A549 (cell line): ENCODE measurements at regions not wholly inside any gene's neighbourhood (a gene's known extent, or its start where the extent isn't known, plus 50 kb on each side); places are given as distances from the start of the nearest gene placed in this dataset.

Experiments used
- ATAC-seq, 2 experiments: fragments of 200-7000 bp in 1 of 2; fragments of >200 bp in 1 of 2; cut with Nextera tagmentation in 1 of 2; cut with Tn5 transposase in 1 of 2; 3 replicates each; pipeline versions ENCODE4 v1.8.0 to v1.9.1; 2018 to 2020; ENCODE audit warnings: mild to moderate bottlenecking in 1 of 2, moderate library complexity in 1 of 2
- CTCF ChIA-PET: fragments of 300-600 bp; sonication (Branson Sonifier 250); formaldehyde crosslinking; extraction: SDS; loops from one replicate; lab custom pipeline; 2021; ENCODE audit warnings: antibody characterized with exemption, inconsistent platforms; lab: Yijun Ruan, JAX
- POLR2A ChIA-PET: fragments of 350-600 bp; formaldehyde crosslinking; extraction: SDS; loops from one replicate; lab custom pipeline; 2021; ENCODE audit warnings: antibody characterized with exemption, inconsistent platforms; lab: Yijun Ruan, JAX
- DNase-seq, 2 experiments: peaks; one replicate each; pipeline versions ENCODE4 v3.0.0 to v3.0.0-alpha.2; 2011 to 2016; ENCODE audit warnings: low read depth in 1 of 2, low spot score in 1 of 2
- FAIRE-seq: peaks from 2 replicates; lab custom pipeline; 2011; peaks lifted over from hg19 to GRCh38; lab: Jason Lieb, UNC
- H3K27ac ChIP-seq, 2 experiments: fragments of >200 bp; sonication (Bioruptor Twin); formaldehyde crosslinking; 3 replicates each; pipeline ENCODE4 v1.5.1; 2016 to 2017
- H3K4me1 ChIP-seq: fragments of >200 bp; sonication (Bioruptor Twin); formaldehyde crosslinking; 3 replicates; pipeline ENCODE4 v1.6.1; 2016
- H3K4me2 ChIP-seq: fragments of >200 bp; sonication (Bioruptor Twin); formaldehyde crosslinking; 3 replicates; pipeline ENCODE4 v1.6.1; 2016
- H3K4me3 ChIP-seq: fragments of >200 bp; sonication (Bioruptor Twin); formaldehyde crosslinking; 3 replicates; pipeline ENCODE4 v1.5.1; 2016
- H3K9me3 ChIP-seq: fragments of >200 bp; sonication (Bioruptor Twin); formaldehyde crosslinking; 3 replicates; pipeline ENCODE4 v1.6.1; 2016
- CBX2 ChIP-seq: fragments of 200-600 bp; sonication (generic); IDR thresholded peaks from 2 replicates; pipeline ENCODE4 v1.6.1; 2016; ENCODE audit warnings: low read depth, mild to moderate bottlenecking, borderline replicate concordance
- CEBPB ChIP-seq, 2 experiments: fragments of >200 bp in 1 of 2; sonication (Bioruptor Twin) in 1 of 2; formaldehyde crosslinking in 1 of 2; IDR thresholded peaks; 2 replicates each; pipeline ENCODE4 v1.6.1; 2012 to 2016
- CHD4 ChIP-seq: fragments of 200-600 bp; sonication (generic); IDR thresholded peaks from 2 replicates; pipeline ENCODE4 v1.6.1; 2016; ENCODE audit warnings: antibody characterized with exemption, mild to moderate bottlenecking, borderline replicate concordance
- ESRRA ChIP-seq: fragments of 150-350 bp; IDR thresholded peaks from 2 replicates; pipeline ENCODE4 v1.6.1; 2014; ENCODE audit warnings: mild to moderate bottlenecking, low read length, borderline replicate concordance
- FOXS1 ChIP-seq: fragments of 250-450 bp; sonication (Bioruptor Pico); IDR thresholded peaks from 2 replicates; pipeline ENCODE4 v1.5.0; 2020; ENCODE audit warnings: mild to moderate bottlenecking, moderate library complexity
- HEYL ChIP-seq: fragments of 250-450 bp; sonication (Bioruptor Pico); IDR thresholded peaks from 2 replicates; pipeline ENCODE4 v1.8.0; 2021; ENCODE audit warnings: mild to moderate bottlenecking, moderate library complexity
- KDM1A ChIP-seq: fragments of 200-600 bp; sonication (generic); IDR thresholded peaks from 2 replicates; pipeline ENCODE4 v1.6.1; 2016; ENCODE audit warnings: low read depth, mild to moderate bottlenecking
- MAFK ChIP-seq: fragments of 450-650 bp; IDR thresholded peaks from 2 replicates; pipeline ENCODE4 v1.6.1; 2014; ENCODE audit not compliant: partially characterized antibody
- POLR2AphosphoS2 ChIP-seq: conservative IDR thresholded peaks from 2 replicates; pipeline ENCODE4 v1.6.1; 2012; ENCODE audit warnings: low read length, improper control_type of control experiment, inconsistent platforms
- RAD21 ChIP-seq, 2 experiments: fragments of >200 bp in 1 of 2; sonication (Bioruptor Twin) in 1 of 2; formaldehyde crosslinking in 1 of 2; IDR thresholded peaks in 1 of 2; conservative IDR thresholded peaks in 1 of 2; 2 replicates in 1 of 2; 3 replicates in 1 of 2; pipeline ENCODE4 v1.6.1; 2012 to 2018; ENCODE audit warnings: inconsistent platforms in 1 of 2
- RCOR1 ChIP-seq: fragments of 150-350 bp; IDR thresholded peaks from 2 replicates; pipeline ENCODE4 v1.6.1; 2014; ENCODE audit warnings: antibody characterized with exemption, low read length, low read depth
- SMC3 ChIP-seq: fragments of >200 bp; sonication (Bioruptor Twin); formaldehyde crosslinking; IDR thresholded peaks from 3 replicates; pipeline ENCODE4 v1.6.1; 2018; ENCODE audit warnings: inconsistent platforms
- TFCP2L1 ChIP-seq: fragments of 250-450 bp; sonication (Bioruptor Pico); IDR thresholded peaks from 2 replicates; pipeline ENCODE4 v1.5.0; 2021; ENCODE audit warnings: mild to moderate bottlenecking
- ZFP36 ChIP-seq: fragments of 450-650 bp; IDR thresholded peaks from 2 replicates; pipeline ENCODE4 v1.6.1; 2014; ENCODE audit warnings: borderline replicate concordance; ENCODE audit not compliant: partially characterized antibody
- ZSCAN20 ChIP-seq: fragments of 250-450 bp; sonication (Bioruptor Pico); IDR thresholded peaks from 2 replicates; pipeline ENCODE4 v1.8.0; 2022; ENCODE audit warnings: mild to moderate bottlenecking, moderate library complexity
- WGBS: methylation state at CpG from one replicate; pipeline ENCODE4 v1.1.6; 2017; ENCODE audit errors: missing lambda C conversion rate; 5-methylcytosine and 5-hydroxymethylcytosine counted together
- TF ChIP-seq, protein P1 (sequence below): fragments of 450-650 bp; IDR thresholded peaks from 2 replicates; pipeline ENCODE4 v1.6.1; 2014; ENCODE audit warnings: antibody characterized with exemption
- TF ChIP-seq, protein P2 (sequence below): fragments of 200-600 bp; sonication (generic); IDR thresholded peaks from 2 replicates; pipeline ENCODE4 v1.6.1; 2016; ENCODE audit warnings: antibody characterized with exemption, mild to moderate bottlenecking, moderate library complexity
- TF ChIP-seq, protein P3 (sequence below): fragments of >200 bp; sonication (Bioruptor Twin); formaldehyde crosslinking; IDR thresholded peaks from 3 replicates; pipeline ENCODE4 v1.6.1; 2016
- TF ChIP-seq, protein P4 (sequence below): fragments of 250-450 bp; sonication (Bioruptor Pico); IDR thresholded peaks from 2 replicates; pipeline ENCODE4 v1.5.0; 2020; ENCODE audit warnings: low read depth, mild to moderate bottlenecking, moderate library complexity

DNA sequence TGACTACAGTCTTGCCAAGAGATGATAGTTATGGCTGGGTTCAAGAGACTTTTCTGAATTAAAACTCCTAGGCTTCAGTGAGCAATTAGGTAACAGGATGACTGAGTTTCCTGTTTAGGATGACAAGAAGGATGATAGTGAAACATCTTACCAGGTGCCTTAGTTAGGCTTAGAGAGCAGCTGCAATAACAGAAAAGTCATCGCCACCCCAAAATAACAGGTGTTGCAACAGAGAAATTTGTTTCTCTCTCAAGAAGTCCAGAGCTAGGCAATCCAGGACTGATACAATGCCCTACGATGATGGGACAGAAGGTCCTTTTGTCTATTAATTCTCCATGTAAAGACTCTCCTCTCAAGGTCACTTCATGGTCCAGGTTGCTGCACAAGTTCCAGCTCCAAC, 361.8 kb downstream of the CAAP1 start:
- 31% methylated on average over 2 of the region's 2 CpGs for WGBS
- TF ChIP-seq RAD21 (conservative IDR thresholded peaks at IDR 0.05 in 1 of 2, IDR thresholded peaks at IDR 0.05 in 1 of 2) (no peak), ZFP36 (no peak), SMC3 (no peak), MAFK (no peak)
- TF ChIP-seq, protein P1, sequence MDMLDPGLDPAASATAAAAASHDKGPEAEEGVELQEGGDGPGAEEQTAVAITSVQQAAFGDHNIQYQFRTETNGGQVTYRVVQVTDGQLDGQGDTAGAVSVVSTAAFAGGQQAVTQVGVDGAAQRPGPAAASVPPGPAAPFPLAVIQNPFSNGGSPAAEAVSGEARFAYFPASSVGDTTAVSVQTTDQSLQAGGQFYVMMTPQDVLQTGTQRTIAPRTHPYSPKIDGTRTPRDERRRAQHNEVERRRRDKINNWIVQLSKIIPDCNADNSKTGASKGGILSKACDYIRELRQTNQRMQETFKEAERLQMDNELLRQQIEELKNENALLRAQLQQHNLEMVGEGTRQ = no peak
- TF ChIP-seq, protein P2, sequence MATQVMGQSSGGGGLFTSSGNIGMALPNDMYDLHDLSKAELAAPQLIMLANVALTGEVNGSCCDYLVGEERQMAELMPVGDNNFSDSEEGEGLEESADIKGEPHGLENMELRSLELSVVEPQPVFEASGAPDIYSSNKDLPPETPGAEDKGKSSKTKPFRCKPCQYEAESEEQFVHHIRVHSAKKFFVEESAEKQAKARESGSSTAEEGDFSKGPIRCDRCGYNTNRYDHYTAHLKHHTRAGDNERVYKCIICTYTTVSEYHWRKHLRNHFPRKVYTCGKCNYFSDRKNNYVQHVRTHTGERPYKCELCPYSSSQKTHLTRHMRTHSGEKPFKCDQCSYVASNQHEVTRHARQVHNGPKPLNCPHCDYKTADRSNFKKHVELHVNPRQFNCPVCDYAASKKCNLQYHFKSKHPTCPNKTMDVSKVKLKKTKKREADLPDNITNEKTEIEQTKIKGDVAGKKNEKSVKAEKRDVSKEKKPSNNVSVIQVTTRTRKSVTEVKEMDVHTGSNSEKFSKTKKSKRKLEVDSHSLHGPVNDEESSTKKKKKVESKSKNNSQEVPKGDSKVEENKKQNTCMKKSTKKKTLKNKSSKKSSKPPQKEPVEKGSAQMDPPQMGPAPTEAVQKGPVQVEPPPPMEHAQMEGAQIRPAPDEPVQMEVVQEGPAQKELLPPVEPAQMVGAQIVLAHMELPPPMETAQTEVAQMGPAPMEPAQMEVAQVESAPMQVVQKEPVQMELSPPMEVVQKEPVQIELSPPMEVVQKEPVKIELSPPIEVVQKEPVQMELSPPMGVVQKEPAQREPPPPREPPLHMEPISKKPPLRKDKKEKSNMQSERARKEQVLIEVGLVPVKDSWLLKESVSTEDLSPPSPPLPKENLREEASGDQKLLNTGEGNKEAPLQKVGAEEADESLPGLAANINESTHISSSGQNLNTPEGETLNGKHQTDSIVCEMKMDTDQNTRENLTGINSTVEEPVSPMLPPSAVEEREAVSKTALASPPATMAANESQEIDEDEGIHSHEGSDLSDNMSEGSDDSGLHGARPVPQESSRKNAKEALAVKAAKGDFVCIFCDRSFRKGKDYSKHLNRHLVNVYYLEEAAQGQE = no peak
- no peak for FAIRE-seq

DNA sequence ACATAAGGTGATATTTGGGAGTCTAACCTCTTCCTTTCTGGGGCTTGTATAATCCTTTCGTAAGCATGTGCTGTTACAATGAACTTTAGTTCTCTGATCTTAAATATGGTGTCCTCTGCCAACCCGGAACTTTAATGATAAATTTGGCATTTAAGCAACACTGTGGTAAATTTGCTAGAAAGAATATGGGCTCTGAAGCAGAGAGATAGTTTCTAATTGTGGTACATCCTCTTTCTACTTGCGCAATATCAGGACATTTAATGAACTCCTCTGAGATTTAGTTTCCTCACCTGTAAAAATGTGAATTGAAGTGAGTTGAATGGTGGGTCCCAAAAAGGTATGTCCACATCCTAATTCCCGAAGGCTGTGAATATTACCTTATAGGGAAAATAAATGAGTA, 364.7 kb downstream of the CAAP1 start:
- H3K4me1 ChIP-seq = no peaks in the 10 kb centered on the region
- POLR2A ChIA-PET = no interaction called here
- TF ChIP-seq, protein P1 = no peak
- peak; percentile 24 to 31; a peak in 1 of 4 replicates for TF ChIP-seq CEBPB (IDR thresholded peaks at IDR 0.05)

More for the DNA sequence above, 361.8 kb downstream of the CAAP1 start:
- Histone ChIP-seq H3K4me3 (no peak overlapping the region), H3K27ac (no peak overlapping the region), H3K9me3 (no peaks in the 10 kb centered on the region), H3K4me2 (no peak overlapping the region), H3K4me1 (no peaks in the 10 kb centered on the region)
- ChIA-PET POLR2A (no interaction called here), CTCF (no interaction called here)
- ATAC-seq = no peak
- DNase-seq = no peak

DNA sequence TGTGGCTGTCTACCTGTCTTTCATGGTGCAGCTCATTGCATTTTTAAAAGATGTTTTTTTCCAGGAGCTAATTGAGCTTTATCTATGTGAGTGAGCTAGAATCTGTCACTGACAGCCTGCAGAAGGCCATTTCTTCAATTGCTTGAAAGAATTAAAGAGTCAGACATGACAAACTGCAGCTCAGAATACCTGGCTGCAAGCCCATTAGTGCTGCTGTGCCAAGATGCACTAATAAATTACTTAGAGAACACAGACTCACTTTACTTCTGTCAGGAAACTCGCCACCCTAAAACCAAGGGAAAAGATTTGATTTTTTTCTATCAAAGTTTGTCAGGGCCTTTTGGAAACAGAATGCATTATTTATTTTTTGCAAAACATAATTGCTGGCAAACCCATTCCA, 368.3 kb downstream of the CAAP1 start:
- H3K9me3 ChIP-seq = no peaks in the 10 kb centered on the region
- FAIRE-seq = no peak
- no peak overlapping the region for H3K4me3 ChIP-seq
- no peak for TF ChIP-seq POLR2AphosphoS2
- no peak for TF ChIP-seq ZSCAN20 (CRISPR knock-in tag)
- no peak for TF ChIP-seq FOXS1 (CRISPR knock-in tag)
- TF ChIP-seq, protein P3, sequence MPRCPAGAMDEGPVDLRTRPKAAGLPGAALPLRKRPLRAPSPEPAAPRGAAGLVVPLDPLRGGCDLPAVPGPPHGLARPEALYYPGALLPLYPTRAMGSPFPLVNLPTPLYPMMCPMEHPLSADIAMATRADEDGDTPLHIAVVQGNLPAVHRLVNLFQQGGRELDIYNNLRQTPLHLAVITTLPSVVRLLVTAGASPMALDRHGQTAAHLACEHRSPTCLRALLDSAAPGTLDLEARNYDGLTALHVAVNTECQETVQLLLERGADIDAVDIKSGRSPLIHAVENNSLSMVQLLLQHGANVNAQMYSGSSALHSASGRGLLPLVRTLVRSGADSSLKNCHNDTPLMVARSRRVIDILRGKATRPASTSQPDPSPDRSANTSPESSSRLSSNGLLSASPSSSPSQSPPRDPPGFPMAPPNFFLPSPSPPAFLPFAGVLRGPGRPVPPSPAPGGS = no peak
- TF ChIP-seq KDM1A = no peak
- TF ChIP-seq ESRRA = no peak
- no peak for TF ChIP-seq TFCP2L1
- no peak for TF ChIP-seq RCOR1
- no peak for TF ChIP-seq HEYL
- TF ChIP-seq CBX2 = no peak
- TF ChIP-seq, protein P1 = no peak
- no peak for TF ChIP-seq CHD4
- TF ChIP-seq, protein P4, sequence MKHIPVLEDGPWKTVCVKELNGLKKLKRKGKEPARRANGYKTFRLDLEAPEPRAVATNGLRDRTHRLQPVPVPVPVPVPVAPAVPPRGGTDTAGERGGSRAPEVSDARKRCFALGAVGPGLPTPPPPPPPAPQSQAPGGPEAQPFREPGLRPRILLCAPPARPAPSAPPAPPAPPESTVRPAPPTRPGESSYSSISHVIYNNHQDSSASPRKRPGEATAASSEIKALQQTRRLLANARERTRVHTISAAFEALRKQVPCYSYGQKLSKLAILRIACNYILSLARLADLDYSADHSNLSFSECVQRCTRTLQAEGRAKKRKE (CRISPR knock-in tag) = no peak
- TF ChIP-seq MAFK = no peak
- TF ChIP-seq, all 56 proteins: peak for 0
- Histone ChIP-seq H3K4me1 (no peaks in the 10 kb centered on the region), H3K4me2 (no peak overlapping the region), H3K27ac (no peak overlapping the region)
- DNase-seq (no peak), ATAC-seq (no peak)
- ChIA-PET POLR2A (no interaction called here), CTCF (no interaction called here)
- WGBS = 7% methylated on average over 1 of the region's 1 CpG

More for the DNA sequence above, 364.7 kb downstream of the CAAP1 start:
- ATAC-seq (no peak), FAIRE-seq (no peak), DNase-seq (no peak)
- WGBS = 38% methylated on average over 4 of the region's 4 CpGs
- H3K9me3 ChIP-seq = no peaks in the 10 kb centered on the region
- CTCF ChIA-PET = no interaction called here
- H3K4me2 ChIP-seq = no peak overlapping the region
- H3K27ac ChIP-seq = no peak overlapping the region
- no peak overlapping the region for H3K4me3 ChIP-seq
